GM21515 (cell line): ENCODE measurements at regions not wholly inside any gene's neighbourhood (a gene's known extent, or its start where the extent isn't known, plus 50 kb on each side); places are given as distances from the start of the nearest gene placed in this dataset.

Source experiments
- ATAC-seq: cut with Tn5 transposase; IDR thresholded peaks from one replicate; pipeline ENCODE4 v1.9.1; 2021; ENCODE audit not compliant: unreplicated experiment

DNA sequence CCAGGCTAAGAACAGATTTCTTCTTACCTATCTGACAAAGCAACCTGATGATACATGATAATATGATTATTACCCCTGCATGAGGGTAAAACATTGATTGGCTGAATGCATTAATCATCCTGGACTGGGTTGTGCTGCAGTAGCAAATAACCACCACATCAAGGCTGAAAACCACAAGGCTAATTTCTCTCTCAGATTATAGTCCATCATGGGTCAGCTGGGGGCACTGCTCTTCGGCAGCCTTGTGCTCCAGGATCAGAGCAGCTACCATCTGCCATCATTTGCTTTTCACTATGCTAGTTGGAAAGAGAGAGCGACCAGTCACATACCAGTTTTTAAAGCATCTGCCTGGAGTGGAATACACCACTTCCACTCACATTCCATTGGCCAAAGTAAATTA lies 383.5 kb downstream of the RASEF start:
- no peak for ATAC-seq

GRCh38 chr9:82680179-82680935 lies 382.6 kb downstream of the RASEF start:
- ATAC-seq: no peak

GRCh38 chr9:82681809-82682208 lies 381.1 kb downstream of the RASEF start:
- no peak for ATAC-seq

GRCh38 chr9:82682431-82682830 lies 380.5 kb downstream of the RASEF start:
- ATAC-seq: no peak

- no peak for ATAC-seq
Observed at GRCh38 chr9:82695704-82696103, 367.2 kb downstream of the RASEF start.

DNA sequence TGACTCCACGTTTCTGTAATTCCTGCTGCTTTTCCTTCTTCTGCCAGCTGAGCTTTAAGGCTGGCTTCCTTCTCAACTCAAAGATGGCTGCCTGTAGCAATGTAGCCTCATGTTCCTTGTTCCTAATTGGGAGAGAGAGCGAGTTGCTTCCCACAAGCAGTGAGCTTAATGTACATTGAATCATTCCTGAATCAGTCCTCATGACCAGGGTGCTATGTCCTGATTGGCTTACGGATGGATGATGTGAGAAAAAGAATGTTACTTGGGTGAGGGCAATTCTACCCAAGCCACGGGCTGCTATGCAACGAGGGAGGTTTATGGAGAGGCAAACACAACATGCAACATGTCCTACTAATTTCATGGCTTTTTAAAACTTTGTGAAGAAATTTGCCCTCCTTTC lies 356.2 kb downstream of the RASEF start:
- ATAC-seq: no peak

GRCh38 chr9:82716821-82717220 lies 346.1 kb downstream of the RASEF start:
- ATAC-seq: no peak

DNA sequence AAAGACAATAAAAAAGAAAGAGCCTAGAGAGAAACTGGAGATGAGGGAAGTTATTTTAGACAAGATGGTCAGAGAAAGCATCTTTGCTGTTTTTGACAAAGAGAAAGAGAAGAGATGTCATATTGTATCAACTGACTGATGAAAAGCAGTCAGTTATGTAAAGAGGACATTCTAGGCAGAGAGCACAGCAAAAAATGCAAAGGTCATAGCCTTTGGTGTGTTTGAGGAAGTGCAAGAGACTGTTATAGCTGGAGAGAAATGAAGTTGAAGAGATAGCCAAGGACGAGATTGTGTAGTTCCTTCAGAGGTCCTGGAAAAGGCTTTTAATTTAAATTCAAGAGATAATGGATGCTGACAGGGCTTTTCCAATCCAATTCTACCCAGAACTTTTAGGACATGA lies 342.4 kb downstream of the RASEF start:
- no peak for ATAC-seq

GRCh38 chr9:82721593-82721992 lies 341.3 kb downstream of the RASEF start:
- ATAC-seq: no peak

DNA sequence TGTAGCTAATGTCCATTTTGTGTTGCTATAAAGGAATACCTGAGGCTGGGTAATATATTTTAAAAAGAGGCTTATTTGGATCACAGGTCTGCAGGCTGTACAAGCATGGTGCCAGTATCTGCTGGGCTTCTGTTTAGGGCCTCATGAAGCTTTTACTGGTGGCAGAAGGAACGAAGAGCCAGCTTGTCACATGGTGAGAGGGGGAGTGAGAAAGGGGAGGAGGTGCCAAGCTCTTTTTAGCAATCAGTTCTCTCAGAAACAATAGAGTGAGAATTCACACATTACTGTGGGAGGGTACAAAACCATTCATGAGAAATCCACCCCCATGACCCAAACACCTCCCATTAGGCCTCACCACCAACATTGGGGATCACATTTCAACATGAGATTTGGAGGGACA lies 340.9 kb downstream of the RASEF start:
- ATAC-seq: no peak

GRCh38 chr9:82722561-82722960 lies 340.4 kb downstream of the RASEF start:
- no peak for ATAC-seq

GRCh38 chr9:82726424-82727276 lies 336.3 kb downstream of the RASEF start:
- ATAC-seq: no peak

- no peak for ATAC-seq
Observed at GRCh38 chr9:82729141-82729540, 333.8 kb downstream of the RASEF start.

- ATAC-seq: no peak
Observed at GRCh38 chr9:82729991-82730589, 332.9 kb downstream of the RASEF start.

DNA sequence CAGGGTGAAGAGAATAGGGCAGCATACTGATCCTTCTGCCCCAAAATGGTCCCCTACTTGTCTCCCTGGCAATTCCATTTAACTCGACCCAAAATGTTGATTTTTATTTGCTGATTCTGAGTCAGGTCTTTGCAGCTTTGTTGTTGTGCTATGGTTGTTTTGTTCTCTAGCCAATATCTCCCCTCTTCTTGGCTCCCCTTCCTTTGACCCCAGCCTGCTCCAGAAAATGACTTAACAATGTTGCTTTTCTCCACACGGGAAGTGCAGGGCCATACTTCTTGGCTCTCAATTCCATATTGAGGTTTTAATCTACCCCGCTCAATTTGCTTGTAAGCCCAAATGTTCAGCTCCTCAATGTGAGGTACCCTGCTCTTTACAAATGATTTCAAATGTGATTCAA lies 330.0 kb downstream of the RASEF start:
- no peak for ATAC-seq

DNA sequence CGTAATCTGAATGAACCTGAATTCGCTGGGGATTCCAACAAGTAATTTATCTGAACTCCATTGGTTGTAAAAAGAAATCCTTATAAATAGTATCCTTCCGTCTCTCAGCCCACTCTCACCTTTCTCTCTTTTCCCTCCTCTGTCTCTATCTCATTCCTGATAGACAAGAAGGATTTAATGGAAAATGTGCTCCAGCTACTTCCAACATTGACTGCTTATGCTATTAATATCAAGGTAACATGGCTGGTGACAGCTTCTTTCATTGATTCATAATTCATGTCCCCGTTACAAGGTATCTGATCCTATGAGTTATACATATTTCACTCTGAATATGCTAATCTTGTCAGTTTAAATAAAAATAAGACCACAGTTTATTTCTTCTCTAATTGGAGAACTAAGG lies 326.8 kb downstream of the RASEF start:
- no peak for ATAC-seq

DNA sequence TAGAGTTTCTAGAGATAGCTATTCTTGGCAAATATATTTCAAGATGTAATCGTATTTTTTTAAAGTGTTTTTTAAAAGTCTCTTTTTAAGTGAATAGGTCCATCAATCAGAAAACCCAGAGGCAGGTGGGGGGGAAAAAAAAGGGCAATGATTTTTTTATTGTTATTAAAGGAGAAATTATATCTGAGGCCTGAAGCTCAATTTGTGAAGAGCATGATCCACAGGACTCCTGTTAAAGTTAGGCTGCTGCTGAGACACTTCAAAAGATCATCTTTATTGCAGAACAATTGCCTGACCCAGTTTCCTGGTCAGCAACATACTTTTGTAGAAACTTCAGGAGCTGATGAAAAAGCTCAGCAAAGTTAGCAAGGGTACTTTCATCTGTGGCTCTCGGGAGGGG lies 326.2 kb downstream of the RASEF start:
- ATAC-seq: no peak

DNA sequence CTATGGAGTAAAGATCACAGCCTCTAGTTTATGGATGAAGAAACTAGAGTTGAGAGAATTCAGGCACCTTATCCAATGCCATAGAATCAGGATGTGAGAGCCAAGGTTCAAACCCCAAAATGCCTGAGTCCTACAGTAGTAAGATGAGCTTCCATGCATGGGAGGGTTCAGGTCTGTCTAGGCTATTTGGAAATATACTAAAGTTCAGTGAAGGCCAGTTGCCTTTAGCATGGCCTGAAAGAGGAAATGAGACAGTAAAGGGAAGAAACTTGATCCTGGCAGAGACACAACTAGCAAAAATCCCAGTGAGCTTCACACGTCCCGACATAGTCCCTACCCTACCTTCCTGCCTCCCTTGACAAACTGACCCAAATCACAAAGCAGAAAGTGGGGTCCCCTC lies 317.0 kb downstream of the RASEF start:
- no peak for ATAC-seq

- no peak for ATAC-seq
Observed at GRCh38 chr9:82750411-82750913, 312.5 kb downstream of the RASEF start.

GRCh38 chr9:82757924-82758323 lies 305.0 kb downstream of the RASEF start:
- ATAC-seq: no peak

- ATAC-seq: no peak
Observed at GRCh38 chr9:82761027-82761426, 301.9 kb downstream of the RASEF start.

DNA sequence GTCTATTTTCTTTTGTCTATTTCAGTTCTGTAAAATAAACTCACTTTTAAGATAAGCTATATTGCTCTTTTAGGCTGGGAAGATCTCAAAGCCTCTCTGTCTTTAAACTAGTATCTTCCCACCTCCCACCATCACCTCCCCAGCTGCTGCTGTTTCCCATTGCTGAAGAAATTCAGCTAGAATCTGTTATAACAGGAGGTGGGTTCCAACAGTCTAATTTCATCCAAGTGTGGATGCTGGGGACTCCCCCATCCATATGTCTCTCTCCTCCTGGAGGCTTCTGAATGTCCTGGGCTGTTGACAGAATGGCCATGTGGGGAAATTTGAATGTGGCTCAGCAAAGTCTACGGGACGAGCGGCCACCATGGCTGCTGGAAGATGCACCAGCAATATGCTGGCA lies 301.0 kb downstream of the RASEF start:
- no peak for ATAC-seq
